Upper lobe of right lung (tissue), 1 donor: ENCODE measurements at regions not wholly inside any gene's neighbourhood (a gene's known extent, or its start where the extent isn't known, plus 50 kb on each side); places are given as distances from the start of the nearest gene placed in this dataset.

Experiments used
- ATAC-seq: fragments of 200-7000 bp; cut with Tn5 transposase; one replicate; pipeline ENCODE4 v1.9.1; 2020; ENCODE audit warnings: mild to moderate bottlenecking, moderate library complexity
- DNase-seq: peaks from one replicate; pipeline ENCODE4 v3.0.0-alpha.2; 2020
- H3K27ac ChIP-seq: fragments of 200-600 bp; one replicate; pipeline ENCODE4 v1.8.0; 2022
- H3K27me3 ChIP-seq: fragments of 200-600 bp; one replicate; pipeline ENCODE4 v1.8.0; 2022; ENCODE audit warnings: mild to moderate bottlenecking
- H3K36me3 ChIP-seq: fragments of 200-600 bp; one replicate; pipeline ENCODE4 v1.8.0; 2022
- H3K4me1 ChIP-seq: fragments of 200-600 bp; one replicate; pipeline ENCODE4 v1.8.0; 2022
- H3K4me3 ChIP-seq: fragments of 200-600 bp; one replicate; pipeline ENCODE4 v1.8.0; 2022; ENCODE audit warnings: mild to moderate bottlenecking
- H3K9me3 ChIP-seq: fragments of 200-600 bp; one replicate; pipeline ENCODE4 v1.8.0; 2022
- intact Hi-C: fragments of 100-400 bp; cut with DNase I; formaldehyde crosslinking; loops from one replicate; pipeline ENCODE4 v1.11.0; 2022
- TF ChIP-seq, protein P1 (sequence below): fragments of 200-600 bp; IDR thresholded peaks from one replicate; pipeline ENCODE4 v1.8.0; 2022; ENCODE audit warnings: antibody characterized with exemption
- donor health status: DM: no; HTN: yes; CAD: no; lungs with severe emphysema.

DNA sequence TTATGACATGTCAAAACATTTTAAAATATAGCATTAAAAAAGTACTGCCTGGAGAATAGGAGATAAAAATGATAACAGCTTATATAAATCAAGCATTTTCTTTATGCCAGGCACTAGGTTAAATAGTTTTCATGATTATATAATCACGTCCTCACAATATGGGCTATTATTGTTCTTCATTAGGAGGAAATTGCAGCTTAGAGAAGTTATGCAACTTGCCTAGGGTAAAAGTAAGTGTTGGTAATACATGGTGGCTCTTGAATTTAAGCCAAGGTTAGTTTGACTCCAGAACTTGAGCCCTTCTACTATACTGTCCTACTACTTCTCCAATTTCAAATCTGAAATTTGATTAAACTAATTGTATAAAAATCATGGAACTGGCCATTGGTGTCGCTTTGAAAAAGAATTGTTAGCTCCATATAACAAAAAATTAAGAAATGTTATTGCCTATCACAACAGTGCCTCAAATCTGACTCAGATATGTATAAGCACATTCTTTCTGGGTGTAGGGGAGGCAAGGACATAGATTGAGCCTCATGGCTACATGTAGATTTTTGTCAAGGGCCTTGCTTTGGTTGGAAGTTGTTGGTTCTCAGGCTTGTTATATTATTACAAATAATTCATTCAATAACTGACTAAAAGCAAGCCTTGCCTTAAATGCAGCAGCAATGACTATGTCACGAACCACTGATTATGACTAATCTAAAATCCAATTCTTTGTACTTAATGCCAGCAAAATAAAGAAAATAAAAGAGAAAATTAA is 223.5 kb upstream of the DAB2 start:
- H3K9me3 ChIP-seq, result no peaks in the 10 kb centered on the region
- TF ChIP-seq, protein P1, sequence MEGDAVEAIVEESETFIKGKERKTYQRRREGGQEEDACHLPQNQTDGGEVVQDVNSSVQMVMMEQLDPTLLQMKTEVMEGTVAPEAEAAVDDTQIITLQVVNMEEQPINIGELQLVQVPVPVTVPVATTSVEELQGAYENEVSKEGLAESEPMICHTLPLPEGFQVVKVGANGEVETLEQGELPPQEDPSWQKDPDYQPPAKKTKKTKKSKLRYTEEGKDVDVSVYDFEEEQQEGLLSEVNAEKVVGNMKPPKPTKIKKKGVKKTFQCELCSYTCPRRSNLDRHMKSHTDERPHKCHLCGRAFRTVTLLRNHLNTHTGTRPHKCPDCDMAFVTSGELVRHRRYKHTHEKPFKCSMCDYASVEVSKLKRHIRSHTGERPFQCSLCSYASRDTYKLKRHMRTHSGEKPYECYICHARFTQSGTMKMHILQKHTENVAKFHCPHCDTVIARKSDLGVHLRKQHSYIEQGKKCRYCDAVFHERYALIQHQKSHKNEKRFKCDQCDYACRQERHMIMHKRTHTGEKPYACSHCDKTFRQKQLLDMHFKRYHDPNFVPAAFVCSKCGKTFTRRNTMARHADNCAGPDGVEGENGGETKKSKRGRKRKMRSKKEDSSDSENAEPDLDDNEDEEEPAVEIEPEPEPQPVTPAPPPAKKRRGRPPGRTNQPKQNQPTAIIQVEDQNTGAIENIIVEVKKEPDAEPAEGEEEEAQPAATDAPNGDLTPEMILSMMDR, result no peak
- DNase-seq (no peak), ATAC-seq (no peak)
- no peak overlapping the region for H3K4me3 ChIP-seq
- H3K27ac ChIP-seq, result no peak overlapping the region
- H3K27me3 ChIP-seq, result no peaks in the 10 kb centered on the region
- no peaks in the 10 kb centered on the region for H3K36me3 ChIP-seq
- intact Hi-C loops, result no loop called here
- H3K4me1 ChIP-seq, result no peaks in the 10 kb centered on the region

DNA sequence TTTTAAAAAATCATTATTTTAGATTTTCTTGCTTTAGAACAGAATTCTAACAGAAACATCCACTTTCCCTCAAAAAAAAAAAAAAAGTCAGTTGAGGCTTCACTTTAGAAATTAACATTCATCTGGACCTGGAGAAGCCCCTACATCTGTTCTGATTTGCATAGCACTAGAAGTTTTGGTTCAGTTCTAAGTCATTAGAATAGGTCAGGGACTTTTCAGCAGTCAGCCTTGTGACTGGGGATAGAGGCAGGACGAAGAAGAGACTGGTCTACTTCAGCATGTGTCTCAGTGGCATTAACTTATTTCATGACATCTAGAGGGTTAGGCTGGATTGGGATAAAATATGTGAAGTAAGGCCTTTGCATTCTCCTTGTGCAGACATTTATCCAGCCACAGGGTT is 215.8 kb upstream of the DAB2 start:
- H3K36me3 ChIP-seq, result no peaks in the 10 kb centered on the region
- H3K27ac ChIP-seq, result no peak overlapping the region
- no peaks in the 10 kb centered on the region for H3K27me3 ChIP-seq
- TF ChIP-seq, protein P1, result no peak
- H3K9me3 ChIP-seq, result no peaks in the 10 kb centered on the region
- intact Hi-C loops, result no loop called here
- H3K4me1 ChIP-seq, result no peaks in the 10 kb centered on the region
- no peak overlapping the region for H3K4me3 ChIP-seq
- ATAC-seq (no peak), DNase-seq (no peak)

DNA sequence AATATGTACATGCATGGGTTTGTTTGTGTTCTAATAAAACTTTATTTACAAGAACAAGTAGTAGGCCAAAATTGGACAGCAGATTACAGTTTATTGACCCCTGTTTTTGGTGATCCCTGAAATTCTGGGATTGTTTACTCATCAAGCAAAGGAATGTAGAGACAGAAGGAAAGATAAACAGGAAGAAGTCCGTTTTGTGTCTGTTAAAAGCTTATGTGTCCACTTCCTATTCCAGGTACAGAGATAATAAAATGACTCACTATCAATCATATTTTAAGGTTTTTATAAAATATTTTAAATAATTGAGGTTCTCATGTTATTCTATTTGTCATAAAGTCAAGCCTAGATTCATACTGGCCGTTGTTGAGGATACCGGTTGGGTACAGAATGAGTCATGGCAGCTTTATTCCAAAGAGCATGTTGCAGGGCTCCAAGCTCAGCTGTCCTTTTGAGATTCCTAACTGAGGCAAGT is 214.9 kb upstream of the DAB2 start:
- Histone ChIP-seq H3K36me3 (no peaks in the 10 kb centered on the region), H3K4me3 (no peak overlapping the region), H3K4me1 (no peaks in the 10 kb centered on the region), H3K9me3 (no peaks in the 10 kb centered on the region), H3K27me3 (no peaks in the 10 kb centered on the region), H3K27ac (no peak overlapping the region)
- ATAC-seq, result no peak
- DNase-seq, result no peak
- intact Hi-C loops, result no loop called here
- TF ChIP-seq, protein P1, result no peak

DNA sequence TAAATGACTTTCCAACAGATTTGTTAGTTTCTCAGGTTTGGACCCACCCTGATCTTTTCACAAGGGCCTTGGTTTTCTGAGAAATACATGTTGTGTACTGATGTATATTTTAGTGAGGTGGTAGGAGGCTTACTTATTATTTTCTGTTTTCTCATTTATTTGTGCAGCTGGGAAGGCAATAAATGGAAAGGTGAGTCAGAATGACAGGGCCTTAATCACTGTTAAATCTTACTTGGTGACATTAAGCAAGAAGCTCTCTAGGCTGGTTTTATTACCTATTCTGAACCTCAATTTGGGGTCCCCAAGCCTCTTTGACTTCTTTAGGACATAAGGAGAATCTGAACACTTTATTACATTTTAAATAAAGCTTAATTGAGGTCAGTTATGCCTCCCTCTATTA is 214.0 kb upstream of the DAB2 start:
- no peaks in the 10 kb centered on the region for H3K36me3 ChIP-seq
- TF ChIP-seq, protein P1, result no peak
- intact Hi-C loops, result no loop called here
- no peak overlapping the region for H3K4me3 ChIP-seq
- no peaks in the 10 kb centered on the region for H3K9me3 ChIP-seq
- no peaks in the 10 kb centered on the region for H3K4me1 ChIP-seq
- DNase-seq (no peak), ATAC-seq (no peak)
- H3K27me3 ChIP-seq, result no peaks in the 10 kb centered on the region
- no peak overlapping the region for H3K27ac ChIP-seq

DNA sequence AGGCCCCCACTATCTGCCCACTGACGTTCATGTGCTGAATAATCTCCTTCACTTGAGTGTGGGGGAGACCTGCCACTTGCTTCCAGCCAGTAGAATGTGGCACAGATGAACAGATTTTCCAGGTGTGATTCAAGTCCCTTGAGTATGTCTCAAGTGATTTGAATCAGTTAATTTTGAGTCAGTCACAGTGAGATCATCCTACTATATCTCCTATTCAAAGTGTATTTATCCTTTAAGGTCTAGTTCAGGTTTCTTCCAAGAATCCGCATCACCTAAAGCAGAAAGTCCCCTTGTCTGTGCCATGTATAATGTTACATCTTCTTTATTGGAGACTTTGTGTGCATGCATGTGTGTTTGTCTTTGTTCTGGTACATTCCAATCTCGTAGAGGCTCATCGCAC is 208.3 kb upstream of the DAB2 start:
- TF ChIP-seq, protein P1, result no peak
- no peak for ATAC-seq

More for the DNA sequence above, 208.3 kb upstream of the DAB2 start:
- Histone ChIP-seq H3K4me1 (no peaks in the 10 kb centered on the region), H3K27me3 (no peaks in the 10 kb centered on the region), H3K4me3 (no peak overlapping the region), H3K9me3 (no peaks in the 10 kb centered on the region), H3K27ac (no peak overlapping the region), H3K36me3 (no peaks in the 10 kb centered on the region)
- intact Hi-C loops, result no loop called here
- no peak for DNase-seq
